RWPE2 (cell line): ENCODE measurements at regions not wholly inside any gene's neighbourhood (a gene's known extent, or its start where the extent isn't known, plus 50 kb on each side); places are given as distances from the start of the nearest gene placed in this dataset.
"Not testable (repeated sequence)": the region's sequence is repeated elsewhere in the genome, so short reads cannot be mapped to it uniquely, and the experiment has no call there.

ENCODE experiments used
- ATAC-seq: fragments of 200-7000 bp; cut with Tn5 transposase; 3 replicates; pipeline ENCODE4 v1.9.1; 2021; ENCODE audit warnings: low read depth
- DNase-seq: peaks from one replicate; pipeline ENCODE4 v3.0.0-alpha.2; 2020; ENCODE audit warnings: low spot score
- H3K27ac ChIP-seq: fragments of 450-650 bp; 2 replicates; pipeline ENCODE4 v1.5.1; 2017; ENCODE audit warnings: mild to moderate bottlenecking; ENCODE audit not compliant: poor library complexity, severe bottlenecking
- H3K27me3 ChIP-seq: fragments of 250-450 bp; sonication (Bioruptor Pico); 2 replicates; pipeline ENCODE4 v1.5.1; 2021; ENCODE audit warnings: mild to moderate bottlenecking, moderate library complexity; ENCODE audit not compliant: insufficient read depth, poor library complexity, severe bottlenecking
- H3K36me3 ChIP-seq: fragments of 250-450 bp; sonication (Bioruptor Pico); 2 replicates; pipeline ENCODE4 v1.5.1; 2020; ENCODE audit warnings: low read depth, mild to moderate bottlenecking, moderate library complexity
- H3K4me1 ChIP-seq: fragments of 250-450 bp; sonication (Bioruptor Pico); 2 replicates; pipeline ENCODE4 v1.5.1; 2021; ENCODE audit warnings: mild to moderate bottlenecking, moderate library complexity; ENCODE audit not compliant: insufficient read depth, poor library complexity, severe bottlenecking
- H3K4me3 ChIP-seq: fragments of 250-450 bp; sonication (Bioruptor Pico); 2 replicates; pipeline ENCODE4 v1.5.1; 2021; ENCODE audit warnings: mild to moderate bottlenecking, moderate library complexity; ENCODE audit not compliant: severe bottlenecking
- H3K9me3 ChIP-seq: fragments of 250-450 bp; sonication (Bioruptor Pico); 2 replicates; pipeline ENCODE4 v1.5.1; 2021; ENCODE audit warnings: mild to moderate bottlenecking, moderate library complexity; ENCODE audit not compliant: severe bottlenecking
- CTCF ChIP-seq: fragments of 450-650 bp; IDR thresholded peaks from one replicate; pipeline ENCODE4 v1.5.1; 2017; ENCODE audit warnings: mild to moderate bottlenecking, moderate library complexity; ENCODE audit not compliant: poor library complexity, severe bottlenecking

DNA sequence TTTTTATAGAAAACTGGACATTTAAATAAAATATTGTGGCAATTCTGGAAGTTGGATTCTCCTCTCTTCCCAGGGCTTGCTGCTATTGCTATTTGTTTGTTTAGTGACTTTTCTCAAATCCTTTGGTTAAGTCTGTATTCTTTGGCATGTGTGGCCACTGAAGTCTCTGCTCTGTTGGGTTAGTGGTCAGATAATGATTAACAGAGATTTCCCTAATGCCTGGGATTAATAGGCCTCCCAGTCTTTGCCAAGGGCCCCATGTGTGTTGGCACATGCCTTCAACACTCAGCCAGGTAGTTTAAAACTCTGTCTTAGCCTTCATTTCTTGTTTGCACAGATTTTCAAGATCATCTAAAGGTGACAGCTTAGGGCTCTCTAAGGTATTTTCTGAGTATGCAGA, 92.8 kb upstream of the EPB41L4A start:
- Histone ChIP-seq H3K36me3 (no peaks in the 10 kb centered on the region), H3K4me1 (no peaks in the 10 kb centered on the region), H3K27me3 (no peaks in the 10 kb centered on the region), H3K9me3 (no peaks in the 10 kb centered on the region), H3K4me3 (no peak overlapping the region), H3K27ac (no peak overlapping the region)
- DNase-seq, result no peak
- ATAC-seq, result no peak
- no peak for TF ChIP-seq CTCF

DNA sequence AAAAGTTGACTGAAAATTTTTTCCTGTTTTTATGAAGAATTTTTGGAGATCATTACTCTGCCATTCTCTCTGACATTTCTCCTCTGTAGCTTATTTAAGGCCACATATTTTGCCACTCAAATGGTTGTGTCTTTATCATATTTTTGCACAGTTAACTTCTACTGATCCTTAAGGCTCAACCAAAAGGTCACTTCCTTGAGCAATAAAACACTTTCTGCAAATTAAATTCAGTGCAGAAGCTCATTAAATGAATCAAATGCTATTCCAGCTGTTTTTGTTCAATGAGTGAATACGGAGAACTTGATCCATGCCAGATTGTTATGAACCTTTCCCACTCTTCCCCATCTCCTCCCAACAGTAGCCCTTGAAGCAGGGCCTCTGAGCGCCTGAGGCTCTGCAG, 93.8 kb upstream of the EPB41L4A start:
- no peak overlapping the region for H3K27ac ChIP-seq
- H3K27me3 ChIP-seq, result no peaks in the 10 kb centered on the region
- H3K36me3 ChIP-seq, result no peaks in the 10 kb centered on the region
- no peak for TF ChIP-seq CTCF
- no peak for DNase-seq
- H3K4me3 ChIP-seq, result no peak overlapping the region
- H3K4me1 ChIP-seq, result no peaks in the 10 kb centered on the region
- H3K9me3 ChIP-seq, result no peaks in the 10 kb centered on the region
- no peak for ATAC-seq

DNA sequence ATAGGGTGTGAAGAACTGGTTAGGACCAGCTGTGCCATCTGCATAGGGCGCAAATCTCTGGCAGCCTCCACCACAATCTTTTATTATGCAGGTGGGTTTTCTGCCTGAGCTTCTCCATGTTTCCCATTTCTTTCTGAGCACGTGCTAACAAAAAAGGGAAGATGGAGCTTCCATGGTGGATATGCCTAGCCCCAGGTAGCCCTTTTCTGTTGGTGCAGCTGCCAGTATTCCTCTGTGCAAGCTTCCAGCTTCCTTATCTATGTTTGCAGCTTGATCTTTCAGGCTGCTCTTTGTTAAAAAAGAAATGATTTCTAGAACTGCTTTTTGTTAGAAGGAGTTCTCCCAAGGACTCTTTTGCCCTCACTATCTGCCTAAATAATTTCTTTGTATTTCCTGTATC, 95.0 kb upstream of the EPB41L4A start:
- Histone ChIP-seq H3K36me3 (no peaks in the 10 kb centered on the region), H3K4me3 (no peak overlapping the region), H3K27ac (no peak overlapping the region), H3K4me1 (no peaks in the 10 kb centered on the region), H3K9me3 (no peaks in the 10 kb centered on the region), H3K27me3 (no peaks in the 10 kb centered on the region)
- ATAC-seq (no peak), DNase-seq (no peak)
- no peak for TF ChIP-seq CTCF

DNA sequence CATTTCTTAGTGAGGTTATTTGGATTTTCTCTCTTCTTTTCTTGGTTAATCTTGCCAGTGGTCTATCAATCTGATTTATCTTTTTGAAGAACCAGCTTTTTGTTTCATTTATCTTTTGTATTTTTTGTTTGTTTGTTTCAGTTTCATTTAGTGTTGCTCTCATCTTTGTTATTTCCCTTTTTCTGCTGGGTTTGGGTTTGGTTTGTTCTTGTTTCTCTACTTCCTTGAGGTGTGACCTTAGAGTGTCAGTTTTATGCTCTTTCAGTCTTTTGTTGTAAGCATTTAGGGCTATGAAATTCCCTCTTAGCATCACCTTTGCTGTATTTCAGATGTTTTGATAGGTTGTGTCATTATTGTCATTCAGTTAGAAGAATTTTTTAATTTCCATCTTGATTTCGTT, 101.4 kb upstream of the EPB41L4A start:
- not testable (repeated sequence) for DNase-seq, H3K4me3 ChIP-seq, H3K9me3 ChIP-seq, H3K36me3 ChIP-seq, ATAC-seq, H3K27ac ChIP-seq, H3K4me1 ChIP-seq
- peaks cover 18% of the 10 kb centered on the region for H3K27me3 ChIP-seq

- not testable (repeated sequence) for H3K4me1 ChIP-seq, DNase-seq, H3K9me3 ChIP-seq, H3K4me3 ChIP-seq, H3K36me3 ChIP-seq, ATAC-seq, H3K27ac ChIP-seq
- peaks cover 18% of the 10 kb centered on the region for H3K27me3 ChIP-seq
Measured at GRCh38 chr5:112522891-112523673, 104.0 kb upstream of the EPB41L4A start.

DNA sequence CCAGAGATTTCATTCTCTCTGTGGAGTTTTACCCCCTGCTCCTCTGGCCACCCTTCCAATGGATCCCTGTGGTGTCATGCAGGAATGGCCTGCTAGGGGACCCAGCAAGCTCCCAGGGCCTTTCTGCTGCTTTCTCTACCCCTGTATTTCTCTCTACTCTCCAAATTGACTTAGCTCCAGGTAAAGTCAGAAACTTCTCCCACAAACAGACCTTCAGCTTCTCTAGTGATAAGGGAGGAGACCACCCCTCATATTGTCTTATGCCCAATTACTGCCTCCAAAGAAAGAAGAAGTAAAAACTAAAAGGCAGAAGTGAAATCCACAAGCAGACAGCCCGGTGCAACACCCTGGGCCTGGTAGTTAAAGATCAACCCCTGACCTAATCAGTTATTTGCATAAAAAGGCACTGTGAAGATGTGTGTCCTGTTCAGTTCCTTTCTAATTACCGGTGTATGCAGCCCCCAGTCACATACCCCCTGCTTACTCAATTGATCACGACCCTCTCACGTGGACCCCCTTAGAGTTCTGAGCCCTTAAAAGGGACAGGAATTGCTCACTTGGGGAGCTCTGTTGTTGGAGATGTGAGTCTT, 104.7 kb upstream of the EPB41L4A start:
- ATAC-seq, DNase-seq, H3K4me1 ChIP-seq, H3K36me3 ChIP-seq, H3K9me3 ChIP-seq, H3K27ac ChIP-seq, H3K4me3 ChIP-seq: not testable (repeated sequence)
- peaks cover 18% of the 10 kb centered on the region for H3K27me3 ChIP-seq
